ENCODE measurements at regions not wholly inside any gene's neighbourhood (a gene's known extent, or its start where the extent isn't known, plus 50 kb on each side); places are given as distances from the start of the nearest gene placed in this dataset.

- peaks cover 50 to 59% of the 10 kb centered on the region in 2 experiments for H3K4me1 Mint-ChIP-seq
- Histone ChIP-seq H3K79me2 (ENCODE audit: insufficient read depth, low read length) (no peaks in the 10 kb centered on the region), H3K56ac (ENCODE audit: insufficient read length, low read depth, low read length) (no peak overlapping the region), H4K20me1 (ENCODE audit: control insufficient read depth, insufficient read depth, insufficient read length) (no peaks in the 10 kb centered on the region), H3K14ac (ENCODE audit: insufficient read depth, low read length) (no peak overlapping the region), H2BK15ac (ENCODE audit: low read depth, low read length) (no peak overlapping the region), H2BK5ac (ENCODE audit: insufficient read length, low read length) (no peak overlapping the region), H3K27me3 (ENCODE audit: insufficient read depth, low read length) (no peaks in the 10 kb centered on the region), H3K23me2 (ENCODE audit: insufficient read length, low read depth, low read length, poor library complexity, severe bottlenecking) (no peaks in the 10 kb centered on the region), H3K4ac (ENCODE audit: low read depth, low read length) (no peak overlapping the region), H3K18ac (ENCODE audit: insufficient read length, low read depth, low read length) (no peak overlapping the region), H2AFZ (ENCODE audit: low read length) (no peak overlapping the region), H4K91ac (ENCODE audit: insufficient read length, low read depth, low read length) (no peak overlapping the region), H3K23ac (ENCODE audit: insufficient read length, low read depth, low read length) (no peak overlapping the region), H3T11ph (ENCODE audit: low read length) (no peak overlapping the region), H3K9me3 (ENCODE audit: control insufficient read depth, low read depth, low read length) (no peaks in the 10 kb centered on the region), H3K4me2 (ENCODE audit: insufficient read depth, insufficient read length, low read length) (no peak overlapping the region), H3K4me1 (ENCODE audit: insufficient read depth, low read length) (peaks cover 19% of the 10 kb centered on the region; the same call in 1 of the 2 replicates), H3K9ac (ENCODE audit: extremely low read depth, insufficient read length, low read length) (no peak overlapping the region), H4K8ac (replicated peaks; ENCODE audit: insufficient read length, low read depth, low read length) (no peak overlapping the region), H4K5ac (ENCODE audit: insufficient read length, low read depth, low read length) (no peak overlapping the region), H3K79me1 (ENCODE audit: insufficient read depth, low read depth, low read length, poor library complexity, severe bottlenecking) (no peaks in the 10 kb centered on the region), H3K27ac (ENCODE audit: insufficient read length, low read depth, low read length) (no peak overlapping the region), H2BK20ac (ENCODE audit: low read depth, low read length, poor library complexity, severe bottlenecking) (no peak overlapping the region), H2AK5ac (ENCODE audit: insufficient read length, low read length) (no peak overlapping the region), H2BK120ac (ENCODE audit: low read depth, low read length, poor library complexity, severe bottlenecking) (no peak overlapping the region), H2BK12ac (ENCODE audit: insufficient read length, low read depth, low read length) (no peak overlapping the region)
- no peaks in the 10 kb centered on the region for H3K9me3 Mint-ChIP-seq
- no CpG with 5 or more reads among the region's 8 CpGs for WGBS (ENCODE audit: extremely low coverage, insufficient read length, low lambda C conversion rate)
- TF ChIP-seq CTCF (conservative IDR thresholded peaks at IDR 0.05), result no peak
- H3K27ac Mint-ChIP-seq, result peak overlapping the region in 1 of 3 experiments; percentile 28; a peak in 2 of 7 replicates
- peaks cover 4 to 13% (median 8%) of the 10 kb centered on the region in 3 experiments for H3K36me3 Mint-ChIP-seq (ENCODE audit: insufficient read depth in 1 of 3, low read depth in 3 of 3)
- H3K4me3 Mint-ChIP-seq, result no peak overlapping the region
- no peaks in the 10 kb centered on the region for H3K27me3 Mint-ChIP-seq (ENCODE audit: low read depth)
- DNase-seq, result no peak
Observed at GRCh38 chr3:72373139-72373538, 475.1 kb downstream of the SHQ1 start.

Measured in H9 (cell line).